Right lobe of liver (tissue), 4 donors: ENCODE measurements at regions not wholly inside any gene's neighbourhood (a gene's known extent, or its start where the extent isn't known, plus 50 kb on each side); places are given as distances from the start of the nearest gene placed in this dataset.

Experiments used
- CTCF ChIP-seq, 4 donors: fragments of 200-600 bp in 3 of 4; fragments of 450-650 bp in 1 of 4; IDR thresholded peaks; one replicate each; pipeline versions ENCODE4 v1.5.1 to v1.8.0; 2016 to 2022; ENCODE audit warnings: antibody characterized with exemption in 4 of 4, mild to moderate bottlenecking in 2 of 4
- POLR2A ChIP-seq: fragments of 450-650 bp; IDR thresholded peaks from one replicate; pipeline ENCODE4 v1.6.1; 2017; ENCODE audit warnings: antibody characterized with exemption, mild to moderate bottlenecking
- donor health status: DM: no; HTN: no; CAD: no.
- donor health status: DM: no; HTN: no; CAD: no.
- donor health status: DM: no; HTN: yes; CAD: no.

DNA sequence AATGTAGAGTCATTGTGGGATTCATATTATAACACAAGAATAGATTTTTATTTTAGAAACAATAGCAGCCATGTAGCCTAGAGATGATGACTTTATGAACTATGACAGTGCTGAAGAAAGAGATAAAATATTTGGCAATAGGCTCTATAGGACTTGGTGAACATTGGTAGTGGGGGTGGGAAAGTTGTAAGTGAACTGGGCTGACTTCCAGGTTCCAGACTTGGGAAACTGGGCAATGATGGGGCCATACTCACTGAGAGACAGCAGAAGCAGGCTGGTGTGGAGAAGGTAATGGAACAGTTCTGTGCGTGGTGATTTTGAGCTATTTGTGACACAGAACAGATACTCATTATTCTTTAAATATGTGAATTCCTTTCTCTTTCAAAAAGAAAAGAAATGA is 470.3 kb upstream of the HNRNPA3 start:
- TF ChIP-seq POLR2A = no peak
- TF ChIP-seq CTCF (IDR thresholded peaks at IDR 0.05) = no peak
